ENCODE measurements at regions not wholly inside any gene's neighbourhood (a gene's known extent, or its start where the extent isn't known, plus 50 kb on each side); places are given as distances from the start of the nearest gene placed in this dataset.

DNA sequence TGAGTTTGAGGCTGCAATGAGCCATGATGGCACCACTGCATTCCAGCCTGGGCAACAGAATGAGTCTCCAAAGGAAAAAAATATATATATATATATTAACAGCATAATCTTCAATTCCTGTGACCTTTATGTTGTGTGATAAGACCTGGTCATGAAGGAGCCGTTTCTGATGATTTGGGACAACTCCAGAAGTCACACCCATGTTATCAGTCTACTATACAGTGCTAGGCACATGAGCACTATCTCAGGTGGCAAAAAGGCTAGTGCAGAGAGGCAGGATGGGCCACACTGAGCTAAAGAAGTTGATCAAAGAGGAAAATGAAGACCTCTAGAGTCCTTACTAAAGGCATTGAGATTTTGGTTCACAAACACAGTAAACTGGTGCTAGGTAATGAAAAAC, 205.0 kb upstream of the RAD23B start:
- no peaks in the 10 kb centered on the region for H3K4me1 ChIP-seq
- no peak overlapping the region for H3K27ac ChIP-seq (replicated peaks in 1 of 4)
- H3K4me3 ChIP-seq: no peak overlapping the region
- intact Hi-C loops (cut with DNase I): no loop called here
- WGBS: 62% methylated on average over 1 of the region's 1 CpG
- TF ChIP-seq POLR2AphosphoS5 (IDR thresholded peaks at IDR 0.05) (no peak), EP300 (IDR thresholded peaks at IDR 0.05) (no peak), POLR2A (IDR thresholded peaks at IDR 0.05; ENCODE audit: low read depth) (no peak)
- TF ChIP-seq, protein P1, sequence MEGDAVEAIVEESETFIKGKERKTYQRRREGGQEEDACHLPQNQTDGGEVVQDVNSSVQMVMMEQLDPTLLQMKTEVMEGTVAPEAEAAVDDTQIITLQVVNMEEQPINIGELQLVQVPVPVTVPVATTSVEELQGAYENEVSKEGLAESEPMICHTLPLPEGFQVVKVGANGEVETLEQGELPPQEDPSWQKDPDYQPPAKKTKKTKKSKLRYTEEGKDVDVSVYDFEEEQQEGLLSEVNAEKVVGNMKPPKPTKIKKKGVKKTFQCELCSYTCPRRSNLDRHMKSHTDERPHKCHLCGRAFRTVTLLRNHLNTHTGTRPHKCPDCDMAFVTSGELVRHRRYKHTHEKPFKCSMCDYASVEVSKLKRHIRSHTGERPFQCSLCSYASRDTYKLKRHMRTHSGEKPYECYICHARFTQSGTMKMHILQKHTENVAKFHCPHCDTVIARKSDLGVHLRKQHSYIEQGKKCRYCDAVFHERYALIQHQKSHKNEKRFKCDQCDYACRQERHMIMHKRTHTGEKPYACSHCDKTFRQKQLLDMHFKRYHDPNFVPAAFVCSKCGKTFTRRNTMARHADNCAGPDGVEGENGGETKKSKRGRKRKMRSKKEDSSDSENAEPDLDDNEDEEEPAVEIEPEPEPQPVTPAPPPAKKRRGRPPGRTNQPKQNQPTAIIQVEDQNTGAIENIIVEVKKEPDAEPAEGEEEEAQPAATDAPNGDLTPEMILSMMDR (IDR thresholded peaks at IDR 0.05): no peak
- no peaks in the 10 kb centered on the region for H3K9me3 ChIP-seq
- no peaks in the 10 kb centered on the region for H3K27me3 ChIP-seq
- no peak for DNase-seq (ENCODE audit: extremely low spot score)
- no peaks in the 10 kb centered on the region for H3K36me3 ChIP-seq

DNA sequence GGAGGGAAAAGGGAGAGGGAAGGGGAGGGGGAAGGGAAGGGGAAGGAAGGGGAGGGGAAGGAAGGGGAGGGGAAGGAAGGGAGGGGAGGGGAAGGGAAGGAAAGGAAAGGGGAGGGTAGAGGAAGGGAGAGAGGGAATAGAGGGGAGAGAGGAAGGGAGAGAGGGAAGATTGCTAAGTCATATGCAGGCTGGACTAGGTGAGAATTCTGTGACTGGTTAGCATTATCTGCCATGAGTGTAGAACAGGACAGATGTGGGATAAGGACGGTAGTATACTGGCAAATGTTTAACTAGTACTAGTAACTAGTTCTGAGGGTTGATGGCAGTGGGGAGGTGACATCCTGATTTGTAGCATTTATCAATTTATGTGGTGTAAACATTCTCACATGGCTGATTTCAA, 203.5 kb upstream of the RAD23B start:
- Histone ChIP-seq H3K4me1 (no peaks in the 10 kb centered on the region), H3K4me3 (no peak overlapping the region), H3K27ac (replicated peaks in 1 of 4) (no peak overlapping the region), H3K9me3 (no peaks in the 10 kb centered on the region), H3K36me3 (no peaks in the 10 kb centered on the region), H3K27me3 (no peaks in the 10 kb centered on the region)
- intact Hi-C loops (cut with DNase I): no loop called here
- DNase-seq (ENCODE audit: extremely low spot score): no peak
- TF ChIP-seq POLR2A (IDR thresholded peaks at IDR 0.05; ENCODE audit: low read depth): no peak
- no peak for TF ChIP-seq EP300 (IDR thresholded peaks at IDR 0.05)
- TF ChIP-seq, protein P1 (IDR thresholded peaks at IDR 0.05): no peak
- no peak for TF ChIP-seq POLR2AphosphoS5 (IDR thresholded peaks at IDR 0.05)
- 72% methylated on average over 1 of the region's 1 CpG for WGBS

DNA sequence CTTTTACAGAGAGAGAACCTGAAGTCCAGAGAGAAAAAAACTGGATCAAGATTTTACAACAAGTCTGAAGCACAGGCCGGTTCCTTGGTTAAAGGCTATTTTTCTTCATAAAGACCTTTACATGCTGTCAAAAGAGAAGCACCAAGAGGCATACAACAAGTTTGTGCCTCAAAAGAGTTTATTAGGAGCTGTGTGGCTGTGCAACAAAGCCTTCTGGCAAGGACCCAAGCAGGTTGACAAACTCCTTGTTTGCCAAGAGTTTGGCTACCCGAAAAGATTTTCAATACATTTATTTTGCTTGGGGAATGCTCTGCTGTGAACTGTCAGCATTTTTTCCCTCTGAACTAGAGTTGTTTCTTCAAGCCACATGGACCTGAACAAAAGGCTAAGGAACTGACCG, 202.9 kb upstream of the RAD23B start:
- intact Hi-C loops (cut with DNase I): no loop called here
- Histone ChIP-seq H3K9me3 (no peaks in the 10 kb centered on the region), H3K27ac (replicated peaks in 1 of 4) (no peak overlapping the region), H3K27me3 (no peaks in the 10 kb centered on the region), H3K36me3 (no peaks in the 10 kb centered on the region), H3K4me1 (no peaks in the 10 kb centered on the region), H3K4me3 (no peak overlapping the region)
- WGBS: 68% methylated on average over 3 of the region's 3 CpGs
- TF ChIP-seq EP300 (IDR thresholded peaks at IDR 0.05): no peak
- no peak for DNase-seq (ENCODE audit: extremely low spot score)

DNA sequence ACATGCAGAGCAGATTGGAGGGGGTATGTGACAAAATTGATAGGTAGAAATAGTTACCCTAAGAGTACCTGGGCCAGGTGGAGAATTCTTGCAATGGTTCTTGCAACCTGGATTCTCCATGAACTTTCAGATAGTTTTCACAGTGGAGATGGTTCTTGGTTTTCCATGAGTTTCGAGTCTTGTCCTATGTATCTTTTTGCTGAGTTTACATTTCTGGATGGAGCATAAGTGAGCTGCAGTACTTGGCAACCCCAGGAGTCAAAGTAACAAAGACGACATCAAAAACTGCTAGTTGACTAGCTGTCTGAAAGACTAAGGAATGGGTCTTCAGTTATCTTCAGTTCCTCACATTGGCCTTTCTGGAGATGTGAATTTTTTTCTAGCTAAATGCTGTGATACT, 196.6 kb upstream of the RAD23B start:
- intact Hi-C loops (cut with DNase I): no loop called here
- Histone ChIP-seq H3K4me3 (no peak overlapping the region), H3K27ac (replicated peaks in 1 of 4) (no peak overlapping the region), H3K4me1 (no peaks in the 10 kb centered on the region), H3K9me3 (no peaks in the 10 kb centered on the region), H3K27me3 (no peaks in the 10 kb centered on the region), H3K36me3 (no peaks in the 10 kb centered on the region)
- TF ChIP-seq, protein P1 (IDR thresholded peaks at IDR 0.05): no peak
- no peak for TF ChIP-seq EP300 (IDR thresholded peaks at IDR 0.05)
- no peak for TF ChIP-seq POLR2A (IDR thresholded peaks at IDR 0.05; ENCODE audit: low read depth)
- no peak for TF ChIP-seq POLR2AphosphoS5 (IDR thresholded peaks at IDR 0.05)
- DNase-seq (ENCODE audit: extremely low spot score): no peak
- 60% methylated on average over 2 of the region's 2 CpGs for WGBS

DNA sequence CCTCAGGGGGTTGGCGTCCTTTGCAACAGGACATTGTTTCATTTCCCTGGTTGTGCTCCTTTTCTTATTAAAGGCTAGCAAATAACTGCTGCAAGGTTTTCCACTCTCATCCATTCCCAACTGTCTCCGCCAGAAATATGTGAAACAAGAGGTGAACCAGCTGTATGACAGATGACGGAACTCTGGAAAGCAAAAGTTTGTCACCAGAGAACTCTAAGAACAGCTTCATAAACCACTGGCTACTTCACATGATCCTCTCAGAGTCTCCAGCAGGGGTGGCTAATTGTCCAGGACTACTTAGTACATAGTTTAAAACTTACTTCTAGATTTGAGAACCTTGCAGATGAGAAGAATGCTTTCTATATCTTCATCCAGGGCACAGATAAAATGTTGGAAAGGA, 195.9 kb upstream of the RAD23B start:
- WGBS: 56% methylated on average over 3 of the region's 3 CpGs
- H3K27ac ChIP-seq (replicated peaks in 1 of 4): no peak overlapping the region
- H3K36me3 ChIP-seq: no peaks in the 10 kb centered on the region
- no peak overlapping the region for H3K4me3 ChIP-seq
- H3K9me3 ChIP-seq: no peaks in the 10 kb centered on the region
- no peaks in the 10 kb centered on the region for H3K27me3 ChIP-seq
- TF ChIP-seq POLR2A (IDR thresholded peaks at IDR 0.05; ENCODE audit: low read depth) (no peak), EP300 (IDR thresholded peaks at IDR 0.05) (no peak), POLR2AphosphoS5 (IDR thresholded peaks at IDR 0.05) (no peak)
- TF ChIP-seq, protein P1 (IDR thresholded peaks at IDR 0.05): no peak
- no peaks in the 10 kb centered on the region for H3K4me1 ChIP-seq
- intact Hi-C loops (cut with DNase I): no loop called here
- DNase-seq (ENCODE audit: extremely low spot score): no peak

All from esophagus muscularis mucosa (tissue), 4 donors.